GM23338 (cell line): ENCODE measurements at regions not wholly inside any gene's neighbourhood (a gene's known extent, or its start where the extent isn't known, plus 50 kb on each side); places are given as distances from the start of the nearest gene placed in this dataset.

Source experiments
- ATAC-seq: fragments of 200-7000 bp; cut with Tn5 transposase; 3 replicates; pipeline ENCODE4 v1.9.1; 2020
- DNase-seq: peaks from one replicate; pipeline ENCODE4 v3.0.0-alpha.2; 2015; ENCODE audit warnings: low spot score
- H2AFZ ChIP-seq: fragments of 200-600 bp; sonication (generic); 2 replicates; pipeline ENCODE4 v1.8.0; 2016; ENCODE audit warnings: antibody characterized with exemption, mild to moderate bottlenecking, moderate library complexity
- H3F3A ChIP-seq: fragments of 200-600 bp; sonication (generic); replicated peaks from 2 replicates; pipeline ENCODE4 v1.8.0; 2017; ENCODE audit warnings: antibody characterized with exemption, mixed run types, low read depth
- H3K27ac ChIP-seq: fragments of 200-600 bp; sonication (generic); 2 replicates; pipeline ENCODE4 v1.6.1; 2016; ENCODE audit warnings: low read depth
- H3K27me3 ChIP-seq: fragments of 200-600 bp; sonication (generic); 2 replicates; pipeline ENCODE4 v1.8.0; 2016; ENCODE audit warnings: mild to moderate bottlenecking, mixed run types, moderate library complexity; ENCODE audit not compliant: insufficient read depth
- H3K36me3 ChIP-seq: fragments of 200-600 bp; sonication (generic); 2 replicates; pipeline ENCODE4 v1.8.0; 2016; ENCODE audit warnings: mild to moderate bottlenecking; ENCODE audit not compliant: insufficient read depth
- H3K4me1 ChIP-seq: fragments of 200-600 bp; sonication (generic); 2 replicates; pipeline ENCODE4 v1.8.0; 2016; ENCODE audit warnings: mild to moderate bottlenecking, moderate library complexity; ENCODE audit not compliant: insufficient read depth
- H3K4me2 ChIP-seq: fragments of 200-600 bp; sonication (generic); 2 replicates; pipeline ENCODE4 v1.7.1; 2017; ENCODE audit warnings: mixed run types
- H3K4me3 ChIP-seq: fragments of 200-600 bp; sonication (generic); 2 replicates; pipeline ENCODE4 v1.6.1; 2016; ENCODE audit warnings: mixed run types
- H3K79me2 ChIP-seq: fragments of 200-600 bp; sonication (generic); replicated peaks from 2 replicates; pipeline ENCODE4 v1.8.0; 2017; ENCODE audit warnings: mild to moderate bottlenecking; ENCODE audit not compliant: insufficient read depth
- H3K9me2 ChIP-seq: fragments of 200-600 bp; sonication (generic); 2 replicates; pipeline ENCODE4 v1.8.0; 2017; ENCODE audit not compliant: insufficient read depth
- H4K20me1 ChIP-seq: fragments of 200-600 bp; sonication (generic); replicated peaks from 2 replicates; pipeline ENCODE4 v1.8.0; 2017; ENCODE audit warnings: mild to moderate bottlenecking; ENCODE audit not compliant: insufficient read depth
- H3K27ac Mint-ChIP-seq: 2 replicates; pipeline ENCODE4 v1.8.0; 2020; ENCODE audit warnings: inconsistent platforms, mild to moderate bottlenecking, moderate library complexity, mixed read lengths
- H3K27me3 Mint-ChIP-seq: 3 replicates; pipeline ENCODE4 v1.8.0; 2022; ENCODE audit warnings: low read depth, mild to moderate bottlenecking, moderate library complexity, mixed read lengths, inconsistent platforms; ENCODE audit not compliant: insufficient read depth, poor library complexity
- H3K36me3 Mint-ChIP-seq: 3 replicates; pipeline ENCODE4 v1.8.0; 2021; ENCODE audit warnings: low read depth, mild to moderate bottlenecking, inconsistent platforms, moderate library complexity, mixed read lengths
- H3K4me1 Mint-ChIP-seq: 3 replicates; pipeline ENCODE4 v1.8.0; 2020; ENCODE audit warnings: mild to moderate bottlenecking, inconsistent platforms, mixed read lengths
- H3K4me3 Mint-ChIP-seq: 3 replicates; pipeline ENCODE4 v1.8.0; 2021; ENCODE audit warnings: moderate library complexity, mild to moderate bottlenecking, inconsistent platforms, mixed read lengths
- H3K9me3 Mint-ChIP-seq: 3 replicates; pipeline ENCODE4 v1.8.0; 2020; ENCODE audit warnings: moderate library complexity, mild to moderate bottlenecking, inconsistent platforms, mixed read lengths
- CREB1 ChIP-seq: fragments of 250-450 bp; sonication (Bioruptor Pico); IDR thresholded peaks from 2 replicates; pipeline ENCODE4 v1.5.0; 2020; ENCODE audit warnings: low read depth, mild to moderate bottlenecking, moderate library complexity
- EZH2phosphoT487 ChIP-seq: fragments of 200-600 bp; sonication (generic); IDR thresholded peaks from one replicate; pipeline ENCODE4 v1.8.1; 2018; ENCODE audit warnings: antibody characterized with exemption; ENCODE audit not compliant: unreplicated experiment
- JUNB ChIP-seq: IDR thresholded peaks from one replicate; pipeline ENCODE4 v1.6.1; 2016; ENCODE audit warnings: antibody characterized with exemption; ENCODE audit not compliant: unreplicated experiment
- NANOG ChIP-seq: IDR thresholded peaks from 2 replicates; pipeline ENCODE4 v1.6.1; 2016; ENCODE audit warnings: antibody characterized with exemption, borderline replicate concordance
- POLR2AphosphoS5 ChIP-seq: IDR thresholded peaks from 2 replicates; pipeline ENCODE4 v1.6.1; 2016; ENCODE audit warnings: antibody characterized with exemption, low read depth
- STAT1 ChIP-seq: IDR thresholded peaks from one replicate; pipeline ENCODE4 v1.6.1; 2016; ENCODE audit warnings: antibody characterized with exemption; ENCODE audit not compliant: unreplicated experiment
- ZNF331 ChIP-seq: fragments of 250-450 bp; sonication (Bioruptor Pico); IDR thresholded peaks from 2 replicates; pipeline ENCODE4 v1.5.0; 2020; ENCODE audit warnings: low read depth, mild to moderate bottlenecking, moderate library complexity
- TF ChIP-seq, protein P1 (sequence below), 2 experiments: fragments of 200-600 bp in 1 of 2; sonication (generic) in 1 of 2; conservative IDR thresholded peaks; 2 replicates each; pipeline versions ENCODE4 v1.5.1 to v1.6.1; 2016 to 2017; ENCODE audit warnings: antibody characterized with exemption in 2 of 2, low read depth in 2 of 2, mild to moderate bottlenecking in 2 of 2, moderate library complexity in 1 of 2
- TF ChIP-seq, protein P2 (sequence below): IDR thresholded peaks from 2 replicates; pipeline ENCODE4 v1.6.1; 2016; ENCODE audit warnings: antibody characterized with exemption
- TF ChIP-seq, protein P3 (sequence below): IDR thresholded peaks from one replicate; pipeline ENCODE4 v1.6.1; 2018; ENCODE audit warnings: antibody characterized with exemption; ENCODE audit not compliant: unreplicated experiment
- TF ChIP-seq, protein P4 (sequence below): fragments of 250-450 bp; sonication (Bioruptor Pico); IDR thresholded peaks from 2 replicates; pipeline ENCODE4 v1.5.0; 2020; ENCODE audit warnings: mild to moderate bottlenecking, moderate library complexity

DNA sequence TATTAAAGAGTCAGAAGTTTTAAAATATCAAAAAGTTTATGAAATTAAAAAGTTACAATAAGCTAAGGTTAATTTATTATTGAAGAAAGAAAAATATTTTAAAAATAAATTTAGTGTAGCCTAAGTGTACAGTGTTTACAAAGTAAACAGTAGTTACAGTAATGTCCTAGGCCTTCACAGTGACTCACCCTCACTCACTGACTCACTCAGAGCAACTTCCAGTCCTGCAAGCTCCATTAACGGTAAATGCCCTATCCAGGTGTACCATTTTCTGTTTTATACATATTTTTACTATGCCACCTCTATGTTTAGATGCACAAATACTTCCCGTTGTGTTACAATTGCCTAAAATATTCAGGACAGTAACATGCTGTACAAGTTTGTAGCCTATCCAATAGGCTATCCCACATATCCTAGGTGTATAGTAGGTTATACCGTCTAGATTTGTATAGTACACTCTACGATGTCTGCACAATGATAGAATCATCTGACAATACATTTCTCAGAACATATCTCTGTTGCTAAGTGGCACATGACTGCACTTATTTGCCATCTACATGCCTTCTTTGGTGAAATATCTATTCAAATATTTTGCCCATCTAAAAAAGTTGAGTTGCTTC lies 67.2 kb upstream of the WSB1 start:
- Histone ChIP-seq H4K20me1 (no peaks in the 10 kb centered on the region), H3K4me2 (no peak overlapping the region), H3K79me2 (no peaks in the 10 kb centered on the region), H3K36me3 (no peaks in the 10 kb centered on the region; the same call in 1 of the 2 replicates), H3K9me2 (no peaks in the 10 kb centered on the region), H3K27ac (no peak overlapping the region), H3F3A (no peaks in the 10 kb centered on the region), H3K4me1 (no peaks in the 10 kb centered on the region), H3K4me3 (no peak overlapping the region), H2AFZ (no peak overlapping the region), H3K27me3 (no peaks in the 10 kb centered on the region)
- no peaks in the 10 kb centered on the region; the same call in 2 of the 3 replicates for H3K36me3 Mint-ChIP-seq
- ATAC-seq (no peak), DNase-seq (no peak)
- peaks cover 2% of the 10 kb centered on the region for H3K27me3 Mint-ChIP-seq
- peaks cover 64% of the 10 kb centered on the region for H3K9me3 Mint-ChIP-seq
- no peak overlapping the region for H3K4me3 Mint-ChIP-seq
- no peak overlapping the region for H3K27ac Mint-ChIP-seq
- no peaks in the 10 kb centered on the region for H3K4me1 Mint-ChIP-seq
- no peak for TF ChIP-seq STAT1
- no peak for TF ChIP-seq EZH2phosphoT487
- TF ChIP-seq CREB1 (CRISPR knock-in tag), result no peak
- TF ChIP-seq, protein P1, sequence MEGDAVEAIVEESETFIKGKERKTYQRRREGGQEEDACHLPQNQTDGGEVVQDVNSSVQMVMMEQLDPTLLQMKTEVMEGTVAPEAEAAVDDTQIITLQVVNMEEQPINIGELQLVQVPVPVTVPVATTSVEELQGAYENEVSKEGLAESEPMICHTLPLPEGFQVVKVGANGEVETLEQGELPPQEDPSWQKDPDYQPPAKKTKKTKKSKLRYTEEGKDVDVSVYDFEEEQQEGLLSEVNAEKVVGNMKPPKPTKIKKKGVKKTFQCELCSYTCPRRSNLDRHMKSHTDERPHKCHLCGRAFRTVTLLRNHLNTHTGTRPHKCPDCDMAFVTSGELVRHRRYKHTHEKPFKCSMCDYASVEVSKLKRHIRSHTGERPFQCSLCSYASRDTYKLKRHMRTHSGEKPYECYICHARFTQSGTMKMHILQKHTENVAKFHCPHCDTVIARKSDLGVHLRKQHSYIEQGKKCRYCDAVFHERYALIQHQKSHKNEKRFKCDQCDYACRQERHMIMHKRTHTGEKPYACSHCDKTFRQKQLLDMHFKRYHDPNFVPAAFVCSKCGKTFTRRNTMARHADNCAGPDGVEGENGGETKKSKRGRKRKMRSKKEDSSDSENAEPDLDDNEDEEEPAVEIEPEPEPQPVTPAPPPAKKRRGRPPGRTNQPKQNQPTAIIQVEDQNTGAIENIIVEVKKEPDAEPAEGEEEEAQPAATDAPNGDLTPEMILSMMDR (conservative IDR thresholded peaks at IDR 0.05; ENCODE audit: low read depth in 2 of 2), result no peak
- TF ChIP-seq, protein P2, sequence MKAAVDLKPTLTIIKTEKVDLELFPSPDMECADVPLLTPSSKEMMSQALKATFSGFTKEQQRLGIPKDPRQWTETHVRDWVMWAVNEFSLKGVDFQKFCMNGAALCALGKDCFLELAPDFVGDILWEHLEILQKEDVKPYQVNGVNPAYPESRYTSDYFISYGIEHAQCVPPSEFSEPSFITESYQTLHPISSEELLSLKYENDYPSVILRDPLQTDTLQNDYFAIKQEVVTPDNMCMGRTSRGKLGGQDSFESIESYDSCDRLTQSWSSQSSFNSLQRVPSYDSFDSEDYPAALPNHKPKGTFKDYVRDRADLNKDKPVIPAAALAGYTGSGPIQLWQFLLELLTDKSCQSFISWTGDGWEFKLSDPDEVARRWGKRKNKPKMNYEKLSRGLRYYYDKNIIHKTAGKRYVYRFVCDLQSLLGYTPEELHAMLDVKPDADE, result no peak
- no peak for TF ChIP-seq ZNF331 (CRISPR knock-in tag)
- no peak for TF ChIP-seq JUNB
- TF ChIP-seq NANOG, result no peak
- TF ChIP-seq, protein P3, sequence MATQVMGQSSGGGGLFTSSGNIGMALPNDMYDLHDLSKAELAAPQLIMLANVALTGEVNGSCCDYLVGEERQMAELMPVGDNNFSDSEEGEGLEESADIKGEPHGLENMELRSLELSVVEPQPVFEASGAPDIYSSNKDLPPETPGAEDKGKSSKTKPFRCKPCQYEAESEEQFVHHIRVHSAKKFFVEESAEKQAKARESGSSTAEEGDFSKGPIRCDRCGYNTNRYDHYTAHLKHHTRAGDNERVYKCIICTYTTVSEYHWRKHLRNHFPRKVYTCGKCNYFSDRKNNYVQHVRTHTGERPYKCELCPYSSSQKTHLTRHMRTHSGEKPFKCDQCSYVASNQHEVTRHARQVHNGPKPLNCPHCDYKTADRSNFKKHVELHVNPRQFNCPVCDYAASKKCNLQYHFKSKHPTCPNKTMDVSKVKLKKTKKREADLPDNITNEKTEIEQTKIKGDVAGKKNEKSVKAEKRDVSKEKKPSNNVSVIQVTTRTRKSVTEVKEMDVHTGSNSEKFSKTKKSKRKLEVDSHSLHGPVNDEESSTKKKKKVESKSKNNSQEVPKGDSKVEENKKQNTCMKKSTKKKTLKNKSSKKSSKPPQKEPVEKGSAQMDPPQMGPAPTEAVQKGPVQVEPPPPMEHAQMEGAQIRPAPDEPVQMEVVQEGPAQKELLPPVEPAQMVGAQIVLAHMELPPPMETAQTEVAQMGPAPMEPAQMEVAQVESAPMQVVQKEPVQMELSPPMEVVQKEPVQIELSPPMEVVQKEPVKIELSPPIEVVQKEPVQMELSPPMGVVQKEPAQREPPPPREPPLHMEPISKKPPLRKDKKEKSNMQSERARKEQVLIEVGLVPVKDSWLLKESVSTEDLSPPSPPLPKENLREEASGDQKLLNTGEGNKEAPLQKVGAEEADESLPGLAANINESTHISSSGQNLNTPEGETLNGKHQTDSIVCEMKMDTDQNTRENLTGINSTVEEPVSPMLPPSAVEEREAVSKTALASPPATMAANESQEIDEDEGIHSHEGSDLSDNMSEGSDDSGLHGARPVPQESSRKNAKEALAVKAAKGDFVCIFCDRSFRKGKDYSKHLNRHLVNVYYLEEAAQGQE, result no peak
- TF ChIP-seq, protein P4, sequence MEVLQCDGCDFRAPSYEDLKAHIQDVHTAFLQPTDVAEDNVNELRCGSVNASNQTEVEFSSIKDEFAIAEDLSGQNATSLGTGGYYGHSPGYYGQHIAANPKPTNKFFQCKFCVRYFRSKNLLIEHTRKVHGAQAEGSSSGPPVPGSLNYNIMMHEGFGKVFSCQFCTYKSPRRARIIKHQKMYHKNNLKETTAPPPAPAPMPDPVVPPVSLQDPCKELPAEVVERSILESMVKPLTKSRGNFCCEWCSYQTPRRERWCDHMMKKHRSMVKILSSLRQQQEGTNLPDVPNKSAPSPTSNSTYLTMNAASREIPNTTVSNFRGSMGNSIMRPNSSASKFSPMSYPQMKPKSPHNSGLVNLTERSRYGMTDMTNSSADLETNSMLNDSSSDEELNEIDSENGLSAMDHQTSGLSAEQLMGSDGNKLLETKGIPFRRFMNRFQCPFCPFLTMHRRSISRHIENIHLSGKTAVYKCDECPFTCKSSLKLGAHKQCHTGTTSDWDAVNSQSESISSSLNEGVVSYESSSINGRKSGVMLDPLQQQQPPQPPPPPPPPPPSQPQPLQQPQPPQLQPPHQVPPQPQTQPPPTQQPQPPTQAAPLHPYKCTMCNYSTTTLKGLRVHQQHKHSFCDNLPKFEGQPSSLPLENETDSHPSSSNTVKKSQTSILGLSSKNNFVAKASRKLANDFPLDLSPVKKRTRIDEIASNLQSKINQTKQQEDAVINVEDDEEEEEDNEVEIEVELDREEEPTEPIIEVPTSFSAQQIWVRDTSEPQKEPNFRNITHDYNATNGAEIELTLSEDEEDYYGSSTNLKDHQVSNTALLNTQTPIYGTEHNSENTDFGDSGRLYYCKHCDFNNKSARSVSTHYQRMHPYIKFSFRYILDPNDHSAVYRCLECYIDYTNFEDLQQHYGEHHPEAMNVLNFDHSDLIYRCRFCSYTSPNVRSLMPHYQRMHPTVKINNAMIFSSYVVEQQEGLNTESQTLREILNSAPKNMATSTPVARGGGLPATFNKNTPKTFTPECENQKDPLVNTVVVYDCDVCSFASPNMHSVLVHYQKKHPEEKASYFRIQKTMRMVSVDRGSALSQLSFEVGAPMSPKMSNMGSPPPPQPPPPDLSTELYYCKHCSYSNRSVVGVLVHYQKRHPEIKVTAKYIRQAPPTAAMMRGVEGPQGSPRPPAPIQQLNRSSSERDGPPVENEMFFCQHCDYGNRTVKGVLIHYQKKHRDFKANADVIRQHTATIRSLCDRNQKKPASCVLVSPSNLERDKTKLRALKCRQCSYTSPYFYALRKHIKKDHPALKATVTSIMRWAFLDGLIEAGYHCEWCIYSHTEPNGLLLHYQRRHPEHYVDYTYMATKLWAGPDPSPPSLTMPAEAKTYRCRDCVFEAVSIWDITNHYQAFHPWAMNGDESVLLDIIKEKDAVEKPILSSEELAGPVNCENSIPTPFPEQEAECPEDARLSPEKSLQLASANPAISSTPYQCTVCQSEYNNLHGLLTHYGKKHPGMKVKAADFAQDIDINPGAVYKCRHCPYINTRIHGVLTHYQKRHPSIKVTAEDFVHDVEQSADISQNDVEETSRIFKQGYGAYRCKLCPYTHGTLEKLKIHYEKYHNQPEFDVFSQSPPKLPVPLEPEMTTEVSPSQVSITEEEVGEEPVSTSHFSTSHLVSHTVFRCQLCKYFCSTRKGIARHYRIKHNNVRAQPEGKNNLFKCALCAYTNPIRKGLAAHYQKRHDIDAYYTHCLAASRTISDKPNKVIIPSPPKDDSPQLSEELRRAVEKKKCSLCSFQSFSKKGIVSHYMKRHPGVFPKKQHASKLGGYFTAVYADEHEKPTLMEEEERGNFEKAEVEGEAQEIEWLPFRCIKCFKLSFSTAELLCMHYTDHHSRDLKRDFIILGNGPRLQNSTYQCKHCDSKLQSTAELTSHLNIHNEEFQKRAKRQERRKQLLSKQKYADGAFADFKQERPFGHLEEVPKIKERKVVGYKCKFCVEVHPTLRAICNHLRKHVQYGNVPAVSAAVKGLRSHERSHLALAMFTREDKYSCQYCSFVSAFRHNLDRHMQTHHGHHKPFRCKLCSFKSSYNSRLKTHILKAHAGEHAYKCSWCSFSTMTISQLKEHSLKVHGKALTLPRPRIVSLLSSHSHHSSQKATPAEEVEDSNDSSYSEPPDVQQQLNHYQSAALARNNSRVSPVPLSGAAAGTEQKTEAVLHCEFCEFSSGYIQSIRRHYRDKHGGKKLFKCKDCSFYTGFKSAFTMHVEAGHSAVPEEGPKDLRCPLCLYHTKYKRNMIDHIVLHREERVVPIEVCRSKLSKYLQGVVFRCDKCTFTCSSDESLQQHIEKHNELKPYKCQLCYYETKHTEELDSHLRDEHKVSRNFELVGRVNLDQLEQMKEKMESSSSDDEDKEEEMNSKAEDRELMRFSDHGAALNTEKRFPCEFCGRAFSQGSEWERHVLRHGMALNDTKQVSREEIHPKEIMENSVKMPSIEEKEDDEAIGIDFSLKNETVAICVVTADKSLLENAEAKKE (CRISPR knock-in tag), result no peak
- TF ChIP-seq POLR2AphosphoS5, result no peak
